GM12878 (cell line): ENCODE measurements at regions not wholly inside any gene's neighbourhood (a gene's known extent, or its start where the extent isn't known, plus 50 kb on each side); places are given as distances from the start of the nearest gene placed in this dataset.

Experiments used
- ATAC-seq: fragments of 200-7000 bp; cut with Tn5 transposase; 3 replicates; pipeline ENCODE4 v1.9.1; 2020; ENCODE audit warnings: mild to moderate bottlenecking, moderate library complexity
- BruUV-seq: library from RNA; stranded (reverse); fragments of 400-500 nt; replicated peaks from 2 replicates; lab custom pipeline; 2021; lab: Mats Ljungman, UMichigan
- CTCF ChIA-PET: fragments of 300-600 bp; sonication (Branson Sonifier 250); formaldehyde crosslinking; extraction: SDS; loops from one replicate; lab custom pipeline; 2021; ENCODE audit warnings: inconsistent platforms; lab: Yijun Ruan, JAX
- POLR2A ChIA-PET: fragments of 350-600 bp; formaldehyde crosslinking; extraction: SDS; loops from one replicate; lab custom pipeline; 2021; ENCODE audit warnings: inconsistent platforms; lab: Charles Lee
- RAD21 ChIA-PET: fragments of 300-600 bp; sonication (Branson Sonifier 250); formaldehyde crosslinking; loops from one replicate; lab custom pipeline; 2023; ENCODE audit warnings: antibody characterized with exemption; ENCODE audit not compliant: unreplicated experiment; lab: Charles Lee
- SMC1A ChIA-PET: fragments of 300-600 bp; sonication (Branson Sonifier 250); formaldehyde crosslinking; loops from one replicate; lab custom pipeline; 2023; ENCODE audit not compliant: unreplicated experiment, uncharacterized antibody; lab: Charles Lee
- DNase-seq: peaks from one replicate; pipeline ENCODE4 v3.0.0-alpha.2; 2011; ENCODE audit warnings: low read depth, low spot score
- FAIRE-seq: peaks from 3 replicates; lab custom pipeline; 2011; peaks lifted over from hg19 to GRCh38; lab: Jason Lieb, UNC
- H2AFZ ChIP-seq: 2 replicates; pipeline ENCODE4 v1.6.0; 2011; ENCODE audit warnings: low read depth, low read length, control low read depth; ENCODE audit not compliant: control insufficient read depth
- H3K27ac ChIP-seq: 2 replicates; pipeline ENCODE4 v1.5.1; 2011; ENCODE audit warnings: control low read depth; ENCODE audit not compliant: control insufficient read depth, insufficient read depth
- H3K27me3 ChIP-seq, 2 experiments: replicated peaks in 1 of 2; 2 replicates each; pipeline versions ENCODE4 v1.6.0 to v1.6.1; 2011; ENCODE audit warnings: low read length in 1 of 2; ENCODE audit not compliant: control insufficient read depth in 2 of 2, insufficient read depth in 2 of 2
- H3K36me3 ChIP-seq, 2 experiments: 2 replicates each; pipeline ENCODE4 v1.5.1; 2011; ENCODE audit warnings: low read length in 1 of 2; ENCODE audit not compliant: control insufficient read depth in 2 of 2, insufficient read depth in 2 of 2
- H3K4me1 ChIP-seq: 2 replicates; pipeline ENCODE4 v1.6.1; 2011; ENCODE audit warnings: mild to moderate bottlenecking, low read length, moderate library complexity, mixed read lengths; ENCODE audit not compliant: control insufficient read depth, insufficient read depth
- H3K4me2 ChIP-seq: 2 replicates; pipeline ENCODE4 v1.6.0; 2011; ENCODE audit warnings: control low read depth; ENCODE audit not compliant: control insufficient read depth, insufficient read depth
- H3K4me3 ChIP-seq: fragments of 200-600 bp; sonication (generic); 2 replicates; pipeline ENCODE4 v1.5.1; 2016
- H3K79me2 ChIP-seq: 2 replicates; pipeline ENCODE4 v1.6.0; 2011; ENCODE audit warnings: low read length; ENCODE audit not compliant: control insufficient read depth, insufficient read depth
- H3K9ac ChIP-seq: 2 replicates; pipeline ENCODE4 v1.8.0; 2011; ENCODE audit warnings: low read length, control low read depth, mixed read lengths; ENCODE audit not compliant: control insufficient read depth, insufficient read depth
- H3K9me3 ChIP-seq: replicated peaks from 3 replicates; pipeline ENCODE4 v1.5.1; 2011; ENCODE audit warnings: mild to moderate bottlenecking, low read length; ENCODE audit not compliant: control insufficient read depth, insufficient read depth
- H4K20me1 ChIP-seq: 2 replicates; pipeline ENCODE4 v1.6.0; 2011; ENCODE audit not compliant: control insufficient read depth, insufficient read depth
- ATF2 ChIP-seq: IDR thresholded peaks from 2 replicates; pipeline ENCODE4 v1.6.1; 2012; ENCODE audit warnings: low read length, inconsistent platforms
- CBX5 ChIP-seq: sonication (generic); IDR thresholded peaks from 2 replicates; pipeline ENCODE4 v1.6.1; 2016; ENCODE audit warnings: low read depth, moderate library complexity, mild to moderate bottlenecking, inconsistent platforms
- CEBPZ ChIP-seq: fragments of 150-350 bp; IDR thresholded peaks from 2 replicates; pipeline ENCODE4 v1.6.1; 2016; ENCODE audit warnings: low read depth, low read length
- EED ChIP-seq: sonication (generic); IDR thresholded peaks from 2 replicates; pipeline ENCODE4 v1.6.1; 2016; ENCODE audit warnings: antibody characterized with exemption, low read depth
- ELK1 ChIP-seq: IDR thresholded peaks from 2 replicates; pipeline ENCODE4 v1.6.1; 2012; ENCODE audit warnings: low read depth, low read length, improper control_type of control experiment
- HCFC1 ChIP-seq: fragments of 150-350 bp; IDR thresholded peaks from 2 replicates; pipeline ENCODE4 v1.6.1; 2014; ENCODE audit warnings: low read length
- HDGF ChIP-seq: fragments of 450-650 bp; IDR thresholded peaks from 2 replicates; pipeline ENCODE4 v1.6.1; 2016; ENCODE audit warnings: antibody characterized with exemption
- IRF3 ChIP-seq: fragments of 450-650 bp; IDR thresholded peaks from 2 replicates; pipeline ENCODE4 v1.6.1; 2014; ENCODE audit warnings: mild to moderate bottlenecking
- MTA3 ChIP-seq: IDR thresholded peaks from 2 replicates; pipeline ENCODE4 v1.6.1; 2012; ENCODE audit warnings: low read length, inconsistent platforms, borderline replicate concordance
- PKNOX1 ChIP-seq: fragments of 450-650 bp; IDR thresholded peaks from 2 replicates; pipeline ENCODE4 v1.6.1; 2016; ENCODE audit warnings: mild to moderate bottlenecking
- RCOR1 ChIP-seq: conservative IDR thresholded peaks from 2 replicates; pipeline ENCODE4 v1.6.1; 2012; ENCODE audit warnings: low read depth, low read length, improper control_type of control experiment
- SIN3A ChIP-seq: IDR thresholded peaks from 2 replicates; pipeline ENCODE4 v1.6.1; 2012; ENCODE audit warnings: low read depth, low read length, improper control_type of control experiment
- SREBF1 ChIP-seq: IDR thresholded peaks from 2 replicates; pipeline ENCODE4 v1.6.1; 2012; ENCODE audit warnings: mild to moderate bottlenecking, low read length
- TAF1 ChIP-seq: IDR thresholded peaks from 2 replicates; pipeline ENCODE4 v1.6.1; 2011; ENCODE audit warnings: mild to moderate bottlenecking, low read depth, low read length, borderline replicate concordance
- TCF12 ChIP-seq: IDR thresholded peaks from 2 replicates; pipeline ENCODE4 v1.6.1; 2011; ENCODE audit warnings: low read depth, mild to moderate bottlenecking, low read length
- TCF7 ChIP-seq: IDR thresholded peaks from 2 replicates; pipeline ENCODE4 v1.6.1; 2014; ENCODE audit warnings: antibody characterized with exemption, borderline replicate concordance
- YY1 ChIP-seq: IDR thresholded peaks from 2 replicates; pipeline ENCODE4 v1.6.1; 2011; ENCODE audit warnings: low read depth, mild to moderate bottlenecking, low read length
- WGBS: methylation state at CpG from one replicate; pipeline ENCODE4 v1.1.6; 2016; ENCODE audit warnings: low lambda C conversion rate; ENCODE audit not compliant: insufficient replicate concordance, insufficient coverage; ENCODE audit errors: missing lambda C conversion rate; 5-methylcytosine and 5-hydroxymethylcytosine counted together
- in situ Hi-C: fragments of 300-500 bp; cut with MboI; formaldehyde crosslinking; loops from 9 replicates; pipeline ENCODE4 v1.14.3; 2018; ENCODE audit warnings: mixed read lengths
- intact Hi-C: fragments of 100-400 bp; cut with micrococcal nuclease; formaldehyde crosslinking; loops from one replicate; pipeline ENCODE4 v1.14.2; 2022; ENCODE audit not compliant: unreplicated experiment

GRCh38 chr2:236823041-236823629 lies 253.5 kb downstream of the ACKR3 start:
- FAIRE-seq (no peak), DNase-seq (no peak), ATAC-seq (no peak)
- TF ChIP-seq YY1 (no peak), TAF1 (no peak), CEBPZ (no peak), TCF7 (no peak), EED (no peak), PKNOX1 (no peak), HCFC1 (no peak), CBX5 (no peak), IRF3 (no peak), MTA3 (no peak), SIN3A (no peak), HDGF (no peak), TCF12 (no peak), ELK1 (no peak), RCOR1 (no peak), SREBF1 (no peak), ATF2 (no peak)
- BruUV-seq: no TSS peak
- Histone ChIP-seq H4K20me1 (no peaks in the 10 kb centered on the region), H3K9me3 (no peaks in the 10 kb centered on the region), H3K9ac (no peak overlapping the region), H3K4me2 (no peak overlapping the region), H3K4me1 (no peaks in the 10 kb centered on the region), H3K27ac (no peak overlapping the region), H3K36me3 (no peaks in the 10 kb centered on the region), H3K4me3 (no peak overlapping the region), H2AFZ (no peak overlapping the region), H3K27me3 (no peaks in the 10 kb centered on the region; a peak in 1 of 4 replicates), H3K79me2 (no peaks in the 10 kb centered on the region)
- ChIA-PET SMC1A (no interaction called here), CTCF (no interaction called here), POLR2A (interaction anchor here (0.6 kb wide), 1 partner anchor 517 kb away, joined by 3 read pairs; no protein-coding TSS in a partner anchor), RAD21 (no interaction called here)
- in situ Hi-C loops (no loop called here), intact Hi-C loops (no loop called here)
- 38% methylated on average over 16 of the region's 16 CpGs for WGBS
